SK-N-SH (cell line): ENCODE measurements at regions not wholly inside any gene's neighbourhood (a gene's known extent, or its start where the extent isn't known, plus 50 kb on each side); places are given as distances from the start of the nearest gene placed in this dataset.

ENCODE experiments used
- CTCF ChIA-PET: fragments of 300-600, 350-600 bp; formaldehyde crosslinking; extraction: SDS; loops from one replicate; lab custom pipeline; 2021; lab: Yijun Ruan, JAX
- POLR2A ChIA-PET: fragments of 350-600 bp; sonication (Branson Sonifier 250); formaldehyde crosslinking; extraction: SDS; loops from one replicate; lab custom pipeline; 2020; ENCODE audit warnings: antibody characterized with exemption, inconsistent platforms; lab: Yijun Ruan, JAX
- DNase-seq: peaks from one replicate; pipeline ENCODE4 v3.0.0; 2012
- H2AFZ ChIP-seq: fragments of 200-600 bp; sonication (generic); 2 replicates; pipeline ENCODE4 v1.8.1; 2016; ENCODE audit warnings: antibody characterized with exemption, mild to moderate bottlenecking, low read depth
- H3F3A ChIP-seq: fragments of 200-600 bp; sonication (generic); replicated peaks from 2 replicates; pipeline ENCODE3; 2016; ENCODE audit warnings: antibody characterized with exemption, mild to moderate bottlenecking; ENCODE audit not compliant: insufficient read depth
- H3K27ac ChIP-seq, 2 experiments: fragments of 200-500 bp in 1 of 2; fragments of 200-600 bp in 1 of 2; sonication (Bioruptor generic) in 1 of 2; sonication (generic), shearing (Covaris generic) in 1 of 2; 2 replicates each; pipeline versions ENCODE4 v1.5.1 to v1.6.1; 2014 to 2016; ENCODE audit warnings: low read depth in 2 of 2, inconsistent platforms in 1 of 2, low read length in 1 of 2, mild to moderate bottlenecking in 1 of 2, mixed read lengths in 1 of 2
- H3K27me3 ChIP-seq: fragments of 200-600 bp; sonication (generic), shearing (Covaris generic); 2 replicates; pipeline ENCODE4 v1.6.1; 2016; ENCODE audit warnings: mixed run types; ENCODE audit not compliant: insufficient read depth
- H3K36me3 ChIP-seq, 2 experiments: fragments of 200-500 bp in 1 of 2; fragments of 200-600 bp in 1 of 2; sonication (Bioruptor generic) in 1 of 2; sonication (generic) in 1 of 2; replicated peaks in 1 of 2; 2 replicates each; pipeline versions ENCODE3 to v1.5.1; 2014 to 2016; ENCODE audit warnings: low read length in 1 of 2, mild to moderate bottlenecking in 1 of 2; ENCODE audit not compliant: insufficient read depth in 2 of 2, control insufficient read depth in 1 of 2
- H3K4me1 ChIP-seq, 2 experiments: fragments of 200-500 bp in 1 of 2; fragments of 200-600 bp in 1 of 2; sonication (Bioruptor generic) in 1 of 2; sonication (generic), shearing (Covaris generic) in 1 of 2; 2 replicates each; pipeline versions ENCODE4 v1.5.1 to v1.6.1; 2014 to 2016; ENCODE audit warnings: low read depth in 1 of 2, low read length in 1 of 2, mixed run types in 1 of 2; ENCODE audit not compliant: insufficient read depth in 2 of 2, control insufficient read depth in 1 of 2
- H3K4me2 ChIP-seq: fragments of 200-600 bp; sonication (generic), shearing (Covaris generic); 2 replicates; pipeline ENCODE4 v1.6.1; 2017; ENCODE audit warnings: mixed run types
- H3K4me3 ChIP-seq, 2 experiments: fragments of 200-500 bp in 1 of 2; fragments of 200-600 bp in 1 of 2; sonication (Bioruptor generic) in 1 of 2; sonication (generic), shearing (Covaris generic) in 1 of 2; 2 replicates each; pipeline versions ENCODE4 v1.5.1 to v1.8.1; 2014 to 2016; ENCODE audit warnings: low read depth in 2 of 2, inconsistent platforms in 1 of 2, low read length in 1 of 2, mild to moderate bottlenecking in 1 of 2, mixed read lengths in 1 of 2, moderate library complexity in 1 of 2
- H3K79me2 ChIP-seq: fragments of 200-600 bp; sonication (generic); 2 replicates; pipeline ENCODE4 v1.8.1; 2017; ENCODE audit warnings: mild to moderate bottlenecking; ENCODE audit not compliant: insufficient read depth
- H3K9ac ChIP-seq: fragments of 200-600 bp; sonication (generic); 2 replicates; pipeline ENCODE4 v1.6.1; 2017; ENCODE audit warnings: mixed run types
- H3K9me2 ChIP-seq: fragments of 200-600 bp; sonication (generic); 2 replicates; pipeline ENCODE4 v1.6.1; 2017; ENCODE audit warnings: mixed run types
- H3K9me3 ChIP-seq: fragments of 200-600 bp; sonication (generic); 2 replicates; pipeline ENCODE4 v1.6.1; 2017; ENCODE audit warnings: mixed run types, mild to moderate bottlenecking, moderate library complexity
- H4K20me1 ChIP-seq: fragments of 200-600 bp; sonication (generic); 2 replicates; pipeline ENCODE4 v1.6.1; 2017; ENCODE audit warnings: mild to moderate bottlenecking, mixed run types; ENCODE audit not compliant: insufficient read depth
- FOXJ3 ChIP-seq: sonication (generic); formaldehyde crosslinking; IDR thresholded peaks from 2 replicates; pipeline ENCODE4 v1.5.1; 2020; ENCODE audit warnings: mild to moderate bottlenecking, missing genetic modification reagents
- FOXM1 ChIP-seq: IDR thresholded peaks from 2 replicates; pipeline ENCODE4 v1.4.0; 2012; ENCODE audit warnings: low read depth, mild to moderate bottlenecking
- GATA2 ChIP-seq: sonication (generic); formaldehyde crosslinking; IDR thresholded peaks from 2 replicates; pipeline ENCODE4 v1.5.0; 2020; ENCODE audit warnings: mild to moderate bottlenecking, missing genetic modification reagents
- MXI1 ChIP-seq: IDR thresholded peaks from 2 replicates; pipeline ENCODE4 v1.6.1; 2012; ENCODE audit warnings: mild to moderate bottlenecking, low read depth, low read length, improper control_type of control experiment
- NFIC ChIP-seq: IDR thresholded peaks from 2 replicates; pipeline ENCODE4 v1.4.0; 2012; ENCODE audit warnings: borderline replicate concordance
- PBX3 ChIP-seq: IDR thresholded peaks from 2 replicates; pipeline ENCODE4; 2012
- RAD21 ChIP-seq: IDR thresholded peaks from 2 replicates; pipeline ENCODE4 v1.6.1; 2012; ENCODE audit warnings: mild to moderate bottlenecking, low read length
- RFX5 ChIP-seq: IDR thresholded peaks from 2 replicates; pipeline ENCODE4 v1.6.1; 2012; ENCODE audit warnings: mild to moderate bottlenecking, improper control_type of control experiment, low read length
- RXRA ChIP-seq: IDR thresholded peaks from 2 replicates; pipeline ENCODE4 v1.4.0; 2012; ENCODE audit warnings: low read depth, mild to moderate bottlenecking, borderline replicate concordance
- SIN3A ChIP-seq: IDR thresholded peaks from 2 replicates; pipeline ENCODE4 v1.6.1; 2012; ENCODE audit warnings: low read depth, mild to moderate bottlenecking, low read length, moderate library complexity, borderline replicate concordance
- SMC3 ChIP-seq: IDR thresholded peaks from 2 replicates; pipeline ENCODE4 v1.6.1; 2012; ENCODE audit warnings: low read depth, low read length, improper control_type of control experiment
- TAF1 ChIP-seq: IDR thresholded peaks from 2 replicates; pipeline ENCODE4 v1.6.1; 2012; ENCODE audit warnings: low read depth, mild to moderate bottlenecking, low read length, moderate library complexity, borderline replicate concordance
- TEAD4 ChIP-seq: IDR thresholded peaks from 2 replicates; pipeline ENCODE4 v1.4.0; 2012; ENCODE audit warnings: mild to moderate bottlenecking, borderline replicate concordance; ENCODE audit not compliant: insufficient read depth
- YY1 ChIP-seq: IDR thresholded peaks from 2 replicates; pipeline ENCODE4 v1.4.0; 2012; ENCODE audit warnings: low read depth, mild to moderate bottlenecking
- WGBS: methylation state at CpG from one replicate; pipeline ENCODE4 v1.1.6; 2017; ENCODE audit warnings: low lambda C conversion rate; 5-methylcytosine and 5-hydroxymethylcytosine counted together
- TF ChIP-seq, protein P1 (sequence below): IDR thresholded peaks from 2 replicates; pipeline ENCODE4 v1.4.0; 2012; ENCODE audit warnings: low read depth
- TF ChIP-seq, protein P2 (sequence below): IDR thresholded peaks from 2 replicates; pipeline ENCODE4 v1.6.1; 2012; ENCODE audit warnings: mild to moderate bottlenecking, low read depth, low read length, moderate library complexity
- TF ChIP-seq, protein P3 (sequence below): fragments of 150-350 bp; IDR thresholded peaks from 2 replicates; pipeline ENCODE4 v1.6.1; 2016; ENCODE audit warnings: mild to moderate bottlenecking, low read depth, low read length
- TF ChIP-seq, protein P4 (sequence below): IDR thresholded peaks from 2 replicates; pipeline ENCODE4 v1.4.0; 2012; ENCODE audit warnings: low read depth, borderline replicate concordance

DNA sequence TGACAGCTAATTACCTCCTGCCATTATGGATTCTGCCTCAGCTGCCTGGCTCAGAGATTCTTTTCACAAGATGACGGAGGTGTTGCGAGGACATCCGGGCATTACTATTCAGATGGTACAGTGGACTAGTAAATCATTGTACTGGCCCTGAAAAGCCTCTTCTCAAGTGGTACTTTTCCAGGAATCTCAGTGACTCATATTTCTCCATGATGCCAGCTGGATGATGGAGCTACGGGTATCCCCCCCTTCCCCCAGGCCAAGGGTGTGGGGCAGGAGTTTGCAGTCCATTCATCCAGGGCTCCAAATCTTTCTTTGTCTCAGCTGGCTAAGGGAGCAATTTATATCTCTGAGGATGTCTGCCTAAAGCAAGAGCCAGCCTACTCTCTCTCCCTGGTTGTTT is 107.7 kb upstream of the GPR139 start (continued):
- TF ChIP-seq RFX5 (no peak), RAD21 (no peak)

DNA sequence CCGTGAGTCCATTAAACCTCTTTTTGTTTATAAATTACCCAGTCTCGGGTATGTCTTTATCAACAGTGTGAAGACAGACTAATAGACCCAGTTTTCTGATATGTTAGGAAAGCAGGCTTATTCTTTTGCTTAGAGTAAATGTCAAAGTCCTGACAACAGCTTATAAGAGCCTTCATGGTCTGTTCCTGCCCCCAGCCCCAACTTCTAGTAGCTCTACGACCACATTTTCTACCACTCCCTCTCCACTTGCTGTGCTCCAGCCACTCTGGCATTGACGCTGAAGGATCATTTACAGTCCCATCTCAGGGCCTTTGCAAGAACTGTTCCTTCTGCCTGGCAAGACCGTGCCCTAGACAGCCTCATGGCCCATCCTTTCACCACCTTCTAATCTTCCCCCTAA is 104.6 kb upstream of the GPR139 start:
- no peaks in the 10 kb centered on the region for H3F3A ChIP-seq
- H2AFZ ChIP-seq = no peak overlapping the region
- H3K9me3 ChIP-seq = no peaks in the 10 kb centered on the region
- no peaks in the 10 kb centered on the region for H3K27me3 ChIP-seq
- H3K4me1 ChIP-seq = no peaks in the 10 kb centered on the region
- H3K4me2 ChIP-seq = no peak overlapping the region
- no peaks in the 10 kb centered on the region for H3K36me3 ChIP-seq
- H3K4me3 ChIP-seq = no peak overlapping the region
- H3K27ac ChIP-seq = no peak overlapping the region
- WGBS = 14% methylated on average over 5 of the region's 5 CpGs
- ChIA-PET CTCF (interaction anchor here (1.1 kb wide), 1 partner anchor 271 kb away, joined by 3 read pairs; no protein-coding TSS in a partner anchor), POLR2A (no interaction called here)
- no peak for DNase-seq
- H3K9me2 ChIP-seq = no peaks in the 10 kb centered on the region
- no peak overlapping the region for H3K9ac ChIP-seq
- no peak for TF ChIP-seq RXRA
- no peaks in the 10 kb centered on the region for H3K79me2 ChIP-seq
- H4K20me1 ChIP-seq = no peaks in the 10 kb centered on the region

DNA sequence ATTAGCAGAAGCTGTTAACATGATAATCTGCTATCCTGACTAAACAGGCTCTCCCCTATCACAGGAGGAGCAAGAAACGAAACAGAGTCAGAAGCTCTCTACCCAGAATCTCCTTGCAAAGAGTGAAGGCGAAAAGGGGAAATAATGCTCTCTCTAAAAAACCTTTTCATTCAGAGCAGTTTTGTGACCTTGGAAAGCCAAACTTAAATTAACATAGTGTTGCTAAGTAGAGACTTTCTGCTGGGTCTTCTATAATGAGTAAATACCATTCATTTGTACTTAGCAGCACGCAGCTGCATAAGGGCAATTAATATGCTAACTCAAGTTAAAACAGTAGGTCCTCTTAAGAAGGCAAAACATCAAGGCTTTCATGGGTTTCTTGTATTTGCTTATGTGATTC is 101.7 kb upstream of the GPR139 start:
- Histone ChIP-seq H3K4me1 (no peaks in the 10 kb centered on the region), H4K20me1 (no peaks in the 10 kb centered on the region), H3K4me2 (no peak overlapping the region), H3F3A (no peaks in the 10 kb centered on the region), H3K36me3 (no peaks in the 10 kb centered on the region), H3K4me3 (no peak overlapping the region), H3K79me2 (no peaks in the 10 kb centered on the region), H3K9me2 (no peaks in the 10 kb centered on the region), H3K9me3 (no peaks in the 10 kb centered on the region), H3K27ac (no peak overlapping the region), H3K9ac (no peak overlapping the region), H2AFZ (no peak overlapping the region), H3K27me3 (no peaks in the 10 kb centered on the region)
- no peak for DNase-seq
- ChIA-PET POLR2A (no interaction called here), CTCF (interaction anchor here (1.1 to 1.9 kb wide), 2 partner anchors 125 to 210 kb away, joined by 3 to 6 read pairs; no protein-coding TSS in a partner anchor)
- 6% methylated on average over 3 of the region's 3 CpGs for WGBS
- TF ChIP-seq, protein P1, sequence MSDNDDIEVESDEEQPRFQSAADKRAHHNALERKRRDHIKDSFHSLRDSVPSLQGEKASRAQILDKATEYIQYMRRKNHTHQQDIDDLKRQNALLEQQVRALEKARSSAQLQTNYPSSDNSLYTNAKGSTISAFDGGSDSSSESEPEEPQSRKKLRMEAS = no peak
- TF ChIP-seq MXI1 (no peak), RAD21 (no peak), SIN3A (no peak), SMC3 (no peak), RXRA (no peak), NFIC (no peak), PBX3 (no peak), TEAD4 (no peak), GATA2 (no peak), FOXM1 (no peak), YY1 (no peak), TAF1 (no peak), FOXJ3 (CRISPR knock-in tag) (no peak)
- TF ChIP-seq, protein P2, sequence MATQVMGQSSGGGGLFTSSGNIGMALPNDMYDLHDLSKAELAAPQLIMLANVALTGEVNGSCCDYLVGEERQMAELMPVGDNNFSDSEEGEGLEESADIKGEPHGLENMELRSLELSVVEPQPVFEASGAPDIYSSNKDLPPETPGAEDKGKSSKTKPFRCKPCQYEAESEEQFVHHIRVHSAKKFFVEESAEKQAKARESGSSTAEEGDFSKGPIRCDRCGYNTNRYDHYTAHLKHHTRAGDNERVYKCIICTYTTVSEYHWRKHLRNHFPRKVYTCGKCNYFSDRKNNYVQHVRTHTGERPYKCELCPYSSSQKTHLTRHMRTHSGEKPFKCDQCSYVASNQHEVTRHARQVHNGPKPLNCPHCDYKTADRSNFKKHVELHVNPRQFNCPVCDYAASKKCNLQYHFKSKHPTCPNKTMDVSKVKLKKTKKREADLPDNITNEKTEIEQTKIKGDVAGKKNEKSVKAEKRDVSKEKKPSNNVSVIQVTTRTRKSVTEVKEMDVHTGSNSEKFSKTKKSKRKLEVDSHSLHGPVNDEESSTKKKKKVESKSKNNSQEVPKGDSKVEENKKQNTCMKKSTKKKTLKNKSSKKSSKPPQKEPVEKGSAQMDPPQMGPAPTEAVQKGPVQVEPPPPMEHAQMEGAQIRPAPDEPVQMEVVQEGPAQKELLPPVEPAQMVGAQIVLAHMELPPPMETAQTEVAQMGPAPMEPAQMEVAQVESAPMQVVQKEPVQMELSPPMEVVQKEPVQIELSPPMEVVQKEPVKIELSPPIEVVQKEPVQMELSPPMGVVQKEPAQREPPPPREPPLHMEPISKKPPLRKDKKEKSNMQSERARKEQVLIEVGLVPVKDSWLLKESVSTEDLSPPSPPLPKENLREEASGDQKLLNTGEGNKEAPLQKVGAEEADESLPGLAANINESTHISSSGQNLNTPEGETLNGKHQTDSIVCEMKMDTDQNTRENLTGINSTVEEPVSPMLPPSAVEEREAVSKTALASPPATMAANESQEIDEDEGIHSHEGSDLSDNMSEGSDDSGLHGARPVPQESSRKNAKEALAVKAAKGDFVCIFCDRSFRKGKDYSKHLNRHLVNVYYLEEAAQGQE = no peak
- TF ChIP-seq, protein P3, sequence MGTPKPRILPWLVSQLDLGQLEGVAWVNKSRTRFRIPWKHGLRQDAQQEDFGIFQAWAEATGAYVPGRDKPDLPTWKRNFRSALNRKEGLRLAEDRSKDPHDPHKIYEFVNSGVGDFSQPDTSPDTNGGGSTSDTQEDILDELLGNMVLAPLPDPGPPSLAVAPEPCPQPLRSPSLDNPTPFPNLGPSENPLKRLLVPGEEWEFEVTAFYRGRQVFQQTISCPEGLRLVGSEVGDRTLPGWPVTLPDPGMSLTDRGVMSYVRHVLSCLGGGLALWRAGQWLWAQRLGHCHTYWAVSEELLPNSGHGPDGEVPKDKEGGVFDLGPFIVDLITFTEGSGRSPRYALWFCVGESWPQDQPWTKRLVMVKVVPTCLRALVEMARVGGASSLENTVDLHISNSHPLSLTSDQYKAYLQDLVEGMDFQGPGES = no peak
- TF ChIP-seq, protein P4, sequence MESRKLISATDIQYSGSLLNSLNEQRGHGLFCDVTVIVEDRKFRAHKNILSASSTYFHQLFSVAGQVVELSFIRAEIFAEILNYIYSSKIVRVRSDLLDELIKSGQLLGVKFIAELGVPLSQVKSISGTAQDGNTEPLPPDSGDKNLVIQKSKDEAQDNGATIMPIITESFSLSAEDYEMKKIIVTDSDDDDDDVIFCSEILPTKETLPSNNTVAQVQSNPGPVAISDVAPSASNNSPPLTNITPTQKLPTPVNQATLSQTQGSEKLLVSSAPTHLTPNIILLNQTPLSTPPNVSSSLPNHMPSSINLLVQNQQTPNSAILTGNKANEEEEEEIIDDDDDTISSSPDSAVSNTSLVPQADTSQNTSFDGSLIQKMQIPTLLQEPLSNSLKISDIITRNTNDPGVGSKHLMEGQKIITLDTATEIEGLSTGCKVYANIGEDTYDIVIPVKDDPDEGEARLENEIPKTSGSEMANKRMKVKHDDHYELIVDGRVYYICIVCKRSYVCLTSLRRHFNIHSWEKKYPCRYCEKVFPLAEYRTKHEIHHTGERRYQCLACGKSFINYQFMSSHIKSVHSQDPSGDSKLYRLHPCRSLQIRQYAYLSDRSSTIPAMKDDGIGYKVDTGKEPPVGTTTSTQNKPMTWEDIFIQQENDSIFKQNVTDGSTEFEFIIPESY = no peak
- TF ChIP-seq, all 33 proteins: peak for 0
